ENCODE measurements at regions not wholly inside any gene's neighbourhood (a gene's known extent, or its start where the extent isn't known, plus 50 kb on each side); places are given as distances from the start of the nearest gene placed in this dataset.
"Not testable (repeated sequence)": the region's sequence is repeated elsewhere in the genome, so short reads cannot be mapped to it uniquely, and the experiment has no call there.

DNA sequence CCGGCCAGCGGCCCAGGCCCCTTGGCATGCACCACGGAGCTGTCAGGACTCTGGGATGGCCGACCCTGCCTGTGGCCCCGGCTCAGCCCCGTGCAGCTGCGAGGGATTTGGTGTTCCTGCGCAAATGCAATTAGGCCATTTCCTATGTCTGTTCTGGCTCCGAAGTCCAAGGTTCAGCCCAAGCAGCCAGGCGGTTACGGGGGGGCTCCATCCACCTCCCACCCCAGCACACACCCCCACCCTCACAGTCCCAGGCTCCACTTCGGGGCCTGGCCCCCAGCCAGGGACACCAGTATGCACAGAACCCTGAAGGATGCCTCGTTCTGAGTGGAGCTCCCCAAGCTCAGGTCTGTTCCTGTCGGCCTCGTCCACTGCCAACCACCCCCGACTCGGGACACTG lies 2965.7 kb downstream of the RPIA start:
- H3K27ac ChIP-seq; H3K36me3 ChIP-seq (replicated peaks in 1 of 2); H3K27me3 ChIP-seq; H3K9me3 ChIP-seq (replicated peaks in 1 of 3); H3K4me3 ChIP-seq; H3K4me1 ChIP-seq (replicated peaks in 1 of 2); intact Hi-C loops (cut with DNase I); DNase-seq: not testable (repeated sequence)
- WGBS, 4 donors = 54 to 96% (median 60%) methylated on average over 4 of the region's 17 CpGs; no CpG with 5 or more reads in 1 of the 4 donors

GRCh38 chr2:91658336-91658735 lies 2966.9 kb downstream of the RPIA start:
- WGBS, 4 donors = 79 to 100% (median 85%) methylated on average over 2 to 12 of the region's 12 CpGs; no CpG with 5 or more reads in 1 of the 4 donors
- H3K4me1 ChIP-seq (replicated peaks in 1 of 2); intact Hi-C loops (cut with DNase I); DNase-seq; H3K36me3 ChIP-seq (replicated peaks in 1 of 2); H3K27ac ChIP-seq; H3K4me3 ChIP-seq; H3K27me3 ChIP-seq; H3K9me3 ChIP-seq (replicated peaks in 1 of 3): not testable (repeated sequence)

GRCh38 chr2:91659189-91659916 lies 2967.9 kb downstream of the RPIA start:
- DNase-seq; H3K9me3 ChIP-seq (replicated peaks in 1 of 3); H3K4me1 ChIP-seq (replicated peaks in 1 of 2); intact Hi-C loops (cut with DNase I); H3K27ac ChIP-seq; H3K27me3 ChIP-seq; H3K36me3 ChIP-seq (replicated peaks in 1 of 2): not testable (repeated sequence)
- peak overlapping the region in 1 of 4 donors; percentile 28 for H3K4me3 ChIP-seq
- WGBS, 4 donors = 32 to 38% methylated on average over 4 to 13 of the region's 21 CpGs; no CpG with 5 or more reads in 2 of the 4 donors

GRCh38 chr2:91659917-91660275 lies 2968.4 kb downstream of the RPIA start:
- H3K4me3 ChIP-seq; intact Hi-C loops (cut with DNase I); H3K27me3 ChIP-seq; H3K27ac ChIP-seq; H3K4me1 ChIP-seq (replicated peaks in 1 of 2); H3K36me3 ChIP-seq (replicated peaks in 1 of 2); H3K9me3 ChIP-seq (replicated peaks in 1 of 3): not testable (repeated sequence)
- DNase-seq = peak in 4 of 7 donors; percentile 20 to 38 (median 28)
- peak in 1 of 2 donors; percentile 23 for TF ChIP-seq POLR2A (IDR thresholded peaks at IDR 0.05)
- 3 to 5% methylated on average over 14 to 26 of the region's 34 CpGs; no CpG with 5 or more reads in 2 of the 4 donors for WGBS, 4 donors

GRCh38 chr2:91667341-91667740 lies 2975.9 kb downstream of the RPIA start:
- H3K36me3 ChIP-seq (replicated peaks in 1 of 2); H3K27me3 ChIP-seq; intact Hi-C loops (cut with DNase I); H3K9me3 ChIP-seq (replicated peaks in 1 of 3); H3K4me1 ChIP-seq (replicated peaks in 1 of 2); H3K4me3 ChIP-seq; H3K27ac ChIP-seq; DNase-seq: not testable (repeated sequence)
- WGBS, 4 donors = 42 to 63% methylated on average over 1 of the region's 2 CpGs; no CpG with 5 or more reads in 2 of the 4 donors

- 33 to 43% methylated on average over 12 to 27 of the region's 36 CpGs; no CpG with 5 or more reads in 2 of the 4 donors for WGBS, 4 donors
- DNase-seq; H3K4me1 ChIP-seq (replicated peaks in 1 of 2); intact Hi-C loops (cut with DNase I); H3K27ac ChIP-seq; H3K27me3 ChIP-seq; H3K4me3 ChIP-seq; H3K36me3 ChIP-seq (replicated peaks in 1 of 2); H3K9me3 ChIP-seq (replicated peaks in 1 of 3): not testable (repeated sequence)
These were observed 2994.1 kb downstream of the RPIA start for GRCh38 chr2:91685541-91685940.

GRCh38 chr2:91686046-91686445 lies 2994.6 kb downstream of the RPIA start:
- DNase-seq; H3K27ac ChIP-seq; H3K4me1 ChIP-seq (replicated peaks in 1 of 2); H3K9me3 ChIP-seq (replicated peaks in 1 of 3); H3K27me3 ChIP-seq; H3K4me3 ChIP-seq; H3K36me3 ChIP-seq (replicated peaks in 1 of 2); intact Hi-C loops (cut with DNase I): not testable (repeated sequence)
- WGBS, 4 donors = 7% methylated on average over 9 to 31 of the region's 42 CpGs; no CpG with 5 or more reads in 2 of the 4 donors

Small RNA genes lying in the stretch of these regions (small RNA-seq; reads per million reads assigned to genes)
- 0 reads per million in 2 donors for gene AC233266.1
- gene RNA5SP100 = 0 reads per million in 2 donors

Measured in adrenal gland (tissue), 9 donors.